GM23338 (cell line): ENCODE measurements at regions not wholly inside any gene's neighbourhood (a gene's known extent, or its start where the extent isn't known, plus 50 kb on each side); places are given as distances from the start of the nearest gene placed in this dataset.

Experiments
- ATAC-seq: fragments of 200-7000 bp; cut with Tn5 transposase; 3 replicates; pipeline ENCODE4 v1.9.1; 2020
- DNase-seq: peaks from one replicate; pipeline ENCODE4 v3.0.0-alpha.2; 2015; ENCODE audit warnings: low spot score
- H2AFZ ChIP-seq: fragments of 200-600 bp; sonication (generic); 2 replicates; pipeline ENCODE4 v1.8.0; 2016; ENCODE audit warnings: antibody characterized with exemption, mild to moderate bottlenecking, moderate library complexity
- H3F3A ChIP-seq: fragments of 200-600 bp; sonication (generic); replicated peaks from 2 replicates; pipeline ENCODE4 v1.8.0; 2017; ENCODE audit warnings: antibody characterized with exemption, mixed run types, low read depth
- H3K27ac ChIP-seq: fragments of 200-600 bp; sonication (generic); 2 replicates; pipeline ENCODE4 v1.6.1; 2016; ENCODE audit warnings: low read depth
- H3K27me3 ChIP-seq: fragments of 200-600 bp; sonication (generic); 2 replicates; pipeline ENCODE4 v1.8.0; 2016; ENCODE audit warnings: mild to moderate bottlenecking, mixed run types, moderate library complexity; ENCODE audit not compliant: insufficient read depth
- H3K36me3 ChIP-seq: fragments of 200-600 bp; sonication (generic); 2 replicates; pipeline ENCODE4 v1.8.0; 2016; ENCODE audit warnings: mild to moderate bottlenecking; ENCODE audit not compliant: insufficient read depth
- H3K4me1 ChIP-seq: fragments of 200-600 bp; sonication (generic); 2 replicates; pipeline ENCODE4 v1.8.0; 2016; ENCODE audit warnings: mild to moderate bottlenecking, moderate library complexity; ENCODE audit not compliant: insufficient read depth
- H3K4me2 ChIP-seq: fragments of 200-600 bp; sonication (generic); 2 replicates; pipeline ENCODE4 v1.7.1; 2017; ENCODE audit warnings: mixed run types
- H3K4me3 ChIP-seq: fragments of 200-600 bp; sonication (generic); 2 replicates; pipeline ENCODE4 v1.6.1; 2016; ENCODE audit warnings: mixed run types
- H3K79me2 ChIP-seq: fragments of 200-600 bp; sonication (generic); replicated peaks from 2 replicates; pipeline ENCODE4 v1.8.0; 2017; ENCODE audit warnings: mild to moderate bottlenecking; ENCODE audit not compliant: insufficient read depth
- H3K9me2 ChIP-seq: fragments of 200-600 bp; sonication (generic); 2 replicates; pipeline ENCODE4 v1.8.0; 2017; ENCODE audit not compliant: insufficient read depth
- H4K20me1 ChIP-seq: fragments of 200-600 bp; sonication (generic); replicated peaks from 2 replicates; pipeline ENCODE4 v1.8.0; 2017; ENCODE audit warnings: mild to moderate bottlenecking; ENCODE audit not compliant: insufficient read depth
- H3K27ac Mint-ChIP-seq: 2 replicates; pipeline ENCODE4 v1.8.0; 2020; ENCODE audit warnings: inconsistent platforms, mild to moderate bottlenecking, moderate library complexity, mixed read lengths
- H3K27me3 Mint-ChIP-seq: 3 replicates; pipeline ENCODE4 v1.8.0; 2022; ENCODE audit warnings: low read depth, mild to moderate bottlenecking, moderate library complexity, mixed read lengths, inconsistent platforms; ENCODE audit not compliant: insufficient read depth, poor library complexity
- H3K36me3 Mint-ChIP-seq: 3 replicates; pipeline ENCODE4 v1.8.0; 2021; ENCODE audit warnings: low read depth, mild to moderate bottlenecking, inconsistent platforms, moderate library complexity, mixed read lengths
- H3K4me1 Mint-ChIP-seq: 3 replicates; pipeline ENCODE4 v1.8.0; 2020; ENCODE audit warnings: mild to moderate bottlenecking, inconsistent platforms, mixed read lengths
- H3K4me3 Mint-ChIP-seq: 3 replicates; pipeline ENCODE4 v1.8.0; 2021; ENCODE audit warnings: moderate library complexity, mild to moderate bottlenecking, inconsistent platforms, mixed read lengths
- H3K9me3 Mint-ChIP-seq: 3 replicates; pipeline ENCODE4 v1.8.0; 2020; ENCODE audit warnings: moderate library complexity, mild to moderate bottlenecking, inconsistent platforms, mixed read lengths
- CREB1 ChIP-seq: fragments of 250-450 bp; sonication (Bioruptor Pico); IDR thresholded peaks from 2 replicates; pipeline ENCODE4 v1.5.0; 2020; ENCODE audit warnings: low read depth, mild to moderate bottlenecking, moderate library complexity
- CTCF ChIP-seq, 2 experiments: fragments of 200-600 bp in 1 of 2; sonication (generic) in 1 of 2; conservative IDR thresholded peaks; 2 replicates each; pipeline versions ENCODE4 v1.5.1 to v1.6.1; 2016 to 2017; ENCODE audit warnings: antibody characterized with exemption in 2 of 2, low read depth in 2 of 2, mild to moderate bottlenecking in 2 of 2, moderate library complexity in 1 of 2
- EZH2phosphoT487 ChIP-seq: fragments of 200-600 bp; sonication (generic); IDR thresholded peaks from one replicate; pipeline ENCODE4 v1.8.1; 2018; ENCODE audit warnings: antibody characterized with exemption; ENCODE audit not compliant: unreplicated experiment
- NANOG ChIP-seq: IDR thresholded peaks from 2 replicates; pipeline ENCODE4 v1.6.1; 2016; ENCODE audit warnings: antibody characterized with exemption, borderline replicate concordance
- POLR2AphosphoS5 ChIP-seq: IDR thresholded peaks from 2 replicates; pipeline ENCODE4 v1.6.1; 2016; ENCODE audit warnings: antibody characterized with exemption, low read depth
- REST ChIP-seq: IDR thresholded peaks from one replicate; pipeline ENCODE4 v1.6.1; 2018; ENCODE audit warnings: antibody characterized with exemption; ENCODE audit not compliant: unreplicated experiment
- STAT1 ChIP-seq: IDR thresholded peaks from one replicate; pipeline ENCODE4 v1.6.1; 2016; ENCODE audit warnings: antibody characterized with exemption; ENCODE audit not compliant: unreplicated experiment
- ZNF114 ChIP-seq: fragments of 250-450 bp; sonication (Bioruptor Pico); IDR thresholded peaks from 2 replicates; pipeline ENCODE4 v1.5.0; 2020; ENCODE audit warnings: mild to moderate bottlenecking, moderate library complexity
- ZNF331 ChIP-seq: fragments of 250-450 bp; sonication (Bioruptor Pico); IDR thresholded peaks from 2 replicates; pipeline ENCODE4 v1.5.0; 2020; ENCODE audit warnings: low read depth, mild to moderate bottlenecking, moderate library complexity
- ZNF462 ChIP-seq: fragments of 250-450 bp; sonication (Bioruptor Pico); IDR thresholded peaks from 2 replicates; pipeline ENCODE4 v1.5.0; 2020; ENCODE audit warnings: mild to moderate bottlenecking, moderate library complexity
- TF ChIP-seq, protein P1 (sequence below): IDR thresholded peaks from 2 replicates; pipeline ENCODE4 v1.6.1; 2016; ENCODE audit warnings: antibody characterized with exemption

- ATAC-seq (no peak), DNase-seq (no peak)
- Histone ChIP-seq H2AFZ (no peak overlapping the region), H3K4me2 (no peak overlapping the region), H3K9me2 (no peaks in the 10 kb centered on the region), H3K4me1 (no peaks in the 10 kb centered on the region), H3K36me3 (no peaks in the 10 kb centered on the region), H3K79me2 (no peaks in the 10 kb centered on the region), H3F3A (no peaks in the 10 kb centered on the region), H3K27ac (no peak overlapping the region), H3K27me3 (no peaks in the 10 kb centered on the region), H3K4me3 (no peak overlapping the region), H4K20me1 (no peaks in the 10 kb centered on the region)
- Mint-ChIP-seq H3K27ac (no peak overlapping the region), H3K9me3 (peaks cover 71% of the 10 kb centered on the region), H3K4me3 (no peak overlapping the region), H3K27me3 (no peaks in the 10 kb centered on the region), H3K36me3 (peaks cover 15% of the 10 kb centered on the region), H3K4me1 (no peaks in the 10 kb centered on the region; the same call in 2 of the 3 replicates)
- TF ChIP-seq REST, result no peak
- TF ChIP-seq ZNF114 (CRISPR knock-in tag), result no peak
- no peak for TF ChIP-seq POLR2AphosphoS5
- no peak for TF ChIP-seq ZNF331 (CRISPR knock-in tag)
- no peak for TF ChIP-seq CTCF (conservative IDR thresholded peaks at IDR 0.05; ENCODE audit: low read depth in 2 of 2)
- TF ChIP-seq EZH2phosphoT487, result no peak
- TF ChIP-seq, protein P1, sequence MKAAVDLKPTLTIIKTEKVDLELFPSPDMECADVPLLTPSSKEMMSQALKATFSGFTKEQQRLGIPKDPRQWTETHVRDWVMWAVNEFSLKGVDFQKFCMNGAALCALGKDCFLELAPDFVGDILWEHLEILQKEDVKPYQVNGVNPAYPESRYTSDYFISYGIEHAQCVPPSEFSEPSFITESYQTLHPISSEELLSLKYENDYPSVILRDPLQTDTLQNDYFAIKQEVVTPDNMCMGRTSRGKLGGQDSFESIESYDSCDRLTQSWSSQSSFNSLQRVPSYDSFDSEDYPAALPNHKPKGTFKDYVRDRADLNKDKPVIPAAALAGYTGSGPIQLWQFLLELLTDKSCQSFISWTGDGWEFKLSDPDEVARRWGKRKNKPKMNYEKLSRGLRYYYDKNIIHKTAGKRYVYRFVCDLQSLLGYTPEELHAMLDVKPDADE, result no peak
- no peak for TF ChIP-seq NANOG
- no peak for TF ChIP-seq CREB1
- TF ChIP-seq STAT1, result no peak
Measured at GRCh38 chr1:2962061-2962460, 59.2 kb upstream of the ACTRT2 start.

GRCh38 chr1:2962541-2962940 is 58.7 kb upstream of the ACTRT2 start:
- Histone ChIP-seq H3K27ac (no peak overlapping the region), H3K4me3 (no peak overlapping the region), H3K4me1 (no peaks in the 10 kb centered on the region), H4K20me1 (no peaks in the 10 kb centered on the region), H3K9me2 (no peaks in the 10 kb centered on the region), H3K27me3 (no peaks in the 10 kb centered on the region), H2AFZ (no peak overlapping the region), H3F3A (no peaks in the 10 kb centered on the region), H3K79me2 (no peaks in the 10 kb centered on the region), H3K36me3 (no peaks in the 10 kb centered on the region), H3K4me2 (no peak overlapping the region)
- no peak for ATAC-seq
- DNase-seq, result no peak
- H3K9me3 Mint-ChIP-seq, result peaks cover 68% of the 10 kb centered on the region
- no peaks in the 10 kb centered on the region for H3K27me3 Mint-ChIP-seq
- H3K36me3 Mint-ChIP-seq, result peaks cover 14% of the 10 kb centered on the region
- H3K4me3 Mint-ChIP-seq, result no peak overlapping the region
- no peaks in the 10 kb centered on the region; the same call in 2 of the 3 replicates for H3K4me1 Mint-ChIP-seq
- no peak overlapping the region for H3K27ac Mint-ChIP-seq
- no peak for TF ChIP-seq NANOG
- no peak for TF ChIP-seq ZNF462
